Smooth muscle cell (in vitro differentiated cells): ENCODE measurements at regions not wholly inside any gene's neighbourhood (a gene's known extent, or its start where the extent isn't known, plus 50 kb on each side); places are given as distances from the start of the nearest gene placed in this dataset.

Source experiments
- DNase-seq: peaks from one replicate; lab custom pipeline; 2025; ENCODE audit not compliant: unreplicated experiment; lab: John Stamatoyannopoulos, UW
- H2AFZ ChIP-seq: fragments of 200-600 bp; sonication (generic); 2 replicates; pipeline ENCODE4 v1.6.0; 2016; ENCODE audit warnings: antibody characterized with exemption, low read depth, mild to moderate bottlenecking
- H3F3A ChIP-seq: fragments of 200-600 bp; sonication (generic); 2 replicates; pipeline ENCODE4 v1.6.0; 2017; ENCODE audit warnings: antibody characterized with exemption, low read depth
- H3K27ac ChIP-seq: fragments of 200-600 bp; sonication (generic); 2 replicates; pipeline ENCODE4 v1.5.1; 2016; ENCODE audit warnings: low read depth, mild to moderate bottlenecking
- H3K27me3 ChIP-seq: fragments of 200-600 bp; sonication (generic); 2 replicates; pipeline ENCODE4 v1.6.1; 2016; ENCODE audit warnings: low read depth, mild to moderate bottlenecking
- H3K36me3 ChIP-seq: fragments of 200-600 bp; sonication (generic); 2 replicates; pipeline ENCODE4 v1.5.1; 2016; ENCODE audit warnings: low read depth
- H3K4me1 ChIP-seq: fragments of 200-600 bp; sonication (generic); 2 replicates; pipeline ENCODE4 v1.5.1; 2016; ENCODE audit warnings: low read depth
- H3K4me2 ChIP-seq: fragments of 200-600 bp; sonication (generic); 2 replicates; pipeline ENCODE4 v1.6.0; 2016; ENCODE audit warnings: mild to moderate bottlenecking
- H3K4me3 ChIP-seq: fragments of 200-600 bp; sonication (generic); 2 replicates; pipeline ENCODE4 v1.5.1; 2016; ENCODE audit warnings: mild to moderate bottlenecking
- H3K79me2 ChIP-seq: fragments of 200-600 bp; sonication (generic); 2 replicates; pipeline ENCODE4 v1.6.0; 2016; ENCODE audit warnings: low read depth, mild to moderate bottlenecking
- H3K9ac ChIP-seq: fragments of 200-600 bp; sonication (generic); 2 replicates; pipeline ENCODE4 v1.6.0; 2016; ENCODE audit warnings: low read depth
- H3K9me3 ChIP-seq: fragments of 200-600 bp; sonication (generic); replicated peaks from 2 replicates; pipeline ENCODE4 v1.5.1; 2016; ENCODE audit warnings: low read depth
- H4K20me1 ChIP-seq: fragments of 200-600 bp; sonication (generic); 2 replicates; pipeline ENCODE4 v1.6.0; 2016; ENCODE audit warnings: low read depth
- WGBS: methylation state at CpG from one replicate; pipeline ENCODE4 v1.1.7; 2016; ENCODE audit warnings: low lambda C conversion rate; 5-methylcytosine and 5-hydroxymethylcytosine counted together
- TF ChIP-seq, protein P1 (sequence below): fragments of 200-600 bp; sonication (generic); IDR thresholded peaks from 2 replicates; pipeline ENCODE4 v1.5.1; 2017; ENCODE audit warnings: borderline replicate concordance, mild to moderate bottlenecking, antibody characterized with exemption; ENCODE audit not compliant: insufficient read depth, poor library complexity, severe bottlenecking

GRCh38 chr12:84537666-84538065, 374.9 kb downstream of the SLC6A15 start:
- 84% methylated on average over 1 of the region's 1 CpG for WGBS
- H3K27me3 ChIP-seq, result no peaks in the 10 kb centered on the region
- DNase-seq, result no peak
- H3K36me3 ChIP-seq, result no peaks in the 10 kb centered on the region
- H2AFZ ChIP-seq, result no peak overlapping the region
- H3K9ac ChIP-seq, result no peak overlapping the region
- H3K27ac ChIP-seq, result no peak overlapping the region
- H4K20me1 ChIP-seq, result no peaks in the 10 kb centered on the region
- H3K4me2 ChIP-seq, result no peak overlapping the region
- TF ChIP-seq, protein P1, sequence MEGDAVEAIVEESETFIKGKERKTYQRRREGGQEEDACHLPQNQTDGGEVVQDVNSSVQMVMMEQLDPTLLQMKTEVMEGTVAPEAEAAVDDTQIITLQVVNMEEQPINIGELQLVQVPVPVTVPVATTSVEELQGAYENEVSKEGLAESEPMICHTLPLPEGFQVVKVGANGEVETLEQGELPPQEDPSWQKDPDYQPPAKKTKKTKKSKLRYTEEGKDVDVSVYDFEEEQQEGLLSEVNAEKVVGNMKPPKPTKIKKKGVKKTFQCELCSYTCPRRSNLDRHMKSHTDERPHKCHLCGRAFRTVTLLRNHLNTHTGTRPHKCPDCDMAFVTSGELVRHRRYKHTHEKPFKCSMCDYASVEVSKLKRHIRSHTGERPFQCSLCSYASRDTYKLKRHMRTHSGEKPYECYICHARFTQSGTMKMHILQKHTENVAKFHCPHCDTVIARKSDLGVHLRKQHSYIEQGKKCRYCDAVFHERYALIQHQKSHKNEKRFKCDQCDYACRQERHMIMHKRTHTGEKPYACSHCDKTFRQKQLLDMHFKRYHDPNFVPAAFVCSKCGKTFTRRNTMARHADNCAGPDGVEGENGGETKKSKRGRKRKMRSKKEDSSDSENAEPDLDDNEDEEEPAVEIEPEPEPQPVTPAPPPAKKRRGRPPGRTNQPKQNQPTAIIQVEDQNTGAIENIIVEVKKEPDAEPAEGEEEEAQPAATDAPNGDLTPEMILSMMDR, result no peak
- no peaks in the 10 kb centered on the region for H3K79me2 ChIP-seq
- no peaks in the 10 kb centered on the region for H3K4me1 ChIP-seq
- H3K9me3 ChIP-seq, result no peaks in the 10 kb centered on the region
- H3F3A ChIP-seq, result no peaks in the 10 kb centered on the region
- H3K4me3 ChIP-seq, result no peak overlapping the region

GRCh38 chr12:84512751-84513150, 399.8 kb downstream of the SLC6A15 start:
- Histone ChIP-seq H3K4me2 (no peak overlapping the region), H3K27me3 (no peaks in the 10 kb centered on the region), H3K9ac (no peak overlapping the region), H2AFZ (no peak overlapping the region), H3F3A (no peaks in the 10 kb centered on the region), H3K9me3 (no peaks in the 10 kb centered on the region), H3K4me1 (no peaks in the 10 kb centered on the region), H3K79me2 (no peaks in the 10 kb centered on the region), H4K20me1 (no peaks in the 10 kb centered on the region), H3K36me3 (no peaks in the 10 kb centered on the region), H3K27ac (no peak overlapping the region), H3K4me3 (no peak overlapping the region)
- whole genome bisulfite sequencing, result 95% methylated on average over 2 of the region's 2 CpGs
- TF ChIP-seq, protein P1, result no peak
- DNase-seq, result no peak

- H3K4me1 ChIP-seq, result no peaks in the 10 kb centered on the region
- TF ChIP-seq, protein P1, result no peak
- H2AFZ ChIP-seq, result no peak overlapping the region
- peak overlapping the region; percentile 45 for H3K27ac ChIP-seq
- no peaks in the 10 kb centered on the region for H3K27me3 ChIP-seq
- H3K36me3 ChIP-seq, result no peaks in the 10 kb centered on the region
- H3K4me2 ChIP-seq, result no peak overlapping the region
- DNase-seq, result no peak
- H4K20me1 ChIP-seq, result no peaks in the 10 kb centered on the region
- H3K9me3 ChIP-seq, result no peaks in the 10 kb centered on the region
- 59% methylated on average over 2 of the region's 2 CpGs for WGBS
- H3K79me2 ChIP-seq, result no peaks in the 10 kb centered on the region
- no peaks in the 10 kb centered on the region for H3F3A ChIP-seq
- H3K4me3 ChIP-seq, result no peak overlapping the region
- no peak overlapping the region for H3K9ac ChIP-seq
Measured at GRCh38 chr12:84508851-84509260, 403.7 kb downstream of the SLC6A15 start.
